GM18498 (cell line): ENCODE measurements at regions not wholly inside any gene's neighbourhood (a gene's known extent, or its start where the extent isn't known, plus 50 kb on each side); places are given as distances from the start of the nearest gene placed in this dataset.
A peak's percentile ranks its signal among the peaks of the same experiment; 100 is the strongest.
"Not testable (repeated sequence)": the region's sequence is repeated elsewhere in the genome, so short reads cannot be mapped to it uniquely, and the experiment has no call there.

ENCODE experiments used
- ATAC-seq: cut with Tn5 transposase; IDR thresholded peaks from one replicate; pipeline ENCODE4 v1.9.1; 2021; ENCODE audit warnings: mild to moderate bottlenecking, moderate library complexity; ENCODE audit not compliant: unreplicated experiment

DNA sequence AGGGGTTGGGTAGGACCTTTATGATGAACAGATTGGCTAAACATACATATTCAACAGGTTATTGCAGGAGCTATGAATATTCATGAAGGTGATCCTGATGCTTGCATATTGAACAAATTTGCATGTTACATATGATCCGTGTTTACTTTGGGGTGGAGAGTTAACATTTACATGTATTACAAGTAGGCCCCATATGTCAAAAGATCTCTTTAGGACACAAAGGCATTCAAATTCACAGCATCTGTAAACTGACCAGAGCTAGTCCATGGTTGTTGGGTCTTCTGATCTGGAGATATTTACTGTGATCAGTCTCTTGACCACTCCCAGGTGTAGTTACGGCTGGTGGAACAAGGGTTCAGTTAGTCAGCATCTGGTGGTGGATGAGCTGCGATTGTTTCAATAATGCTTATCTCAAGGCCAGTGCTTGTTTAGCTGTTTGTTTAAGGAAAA, 80.4 kb downstream of the PMAIP1 start:
- ATAC-seq: no peak

DNA sequence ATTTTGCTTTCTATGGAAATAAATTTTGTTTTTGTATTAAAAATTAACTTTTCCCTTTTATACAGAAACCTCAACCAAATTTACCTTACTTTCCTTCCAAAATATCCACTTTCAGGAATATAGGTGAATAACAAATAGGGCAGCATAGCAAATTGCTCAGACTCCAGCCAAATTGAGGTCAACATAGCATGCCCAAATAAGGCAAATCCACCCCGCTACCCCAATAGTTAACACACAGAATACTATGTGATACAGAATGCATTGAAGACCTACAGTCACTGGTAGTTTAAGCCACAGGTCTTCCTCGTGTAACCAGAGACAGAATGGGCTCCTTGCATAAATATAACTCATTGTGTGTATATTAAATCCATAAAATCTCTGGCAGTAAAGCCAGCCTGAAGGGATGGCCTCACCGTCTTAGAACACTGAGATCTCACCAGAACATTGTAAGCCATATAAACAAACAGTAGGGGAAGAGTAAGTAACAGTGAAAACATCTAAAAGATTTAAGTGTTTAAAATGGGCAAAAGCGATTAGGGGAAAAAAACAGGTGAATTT, 72.2 kb downstream of the PMAIP1 start:
- ATAC-seq: no peak

GRCh38 chr18:59971144-59971543, 71.3 kb downstream of the PMAIP1 start:
- peak; percentile 80 for ATAC-seq

DNA sequence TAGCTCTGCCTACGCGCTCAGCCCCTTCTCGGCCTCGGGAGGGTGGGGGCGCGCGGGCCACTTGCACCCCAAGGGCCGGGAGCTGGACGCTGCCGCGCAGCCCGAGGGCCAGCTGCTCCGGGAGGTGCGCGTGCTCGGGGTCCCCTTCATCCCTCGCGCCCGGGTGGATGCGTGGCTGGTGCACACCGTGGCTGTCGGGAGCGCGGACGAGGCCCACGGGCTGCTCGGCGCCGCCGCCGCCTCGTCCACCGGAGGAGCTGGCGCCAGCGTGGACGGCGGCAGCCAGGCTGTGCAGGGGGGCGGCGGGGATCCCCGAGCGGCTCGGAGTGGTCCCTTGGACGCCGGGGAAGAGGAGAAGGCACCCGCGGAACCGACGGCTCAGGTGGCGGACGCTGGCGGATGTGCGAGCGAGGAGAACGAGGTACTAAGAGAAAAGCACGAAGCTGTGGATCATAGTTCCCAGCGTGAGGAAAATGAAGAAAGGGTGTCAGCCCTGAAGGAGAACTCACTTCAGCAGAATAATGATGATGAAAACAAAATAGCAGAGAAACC, 69.8 kb downstream of the PMAIP1 start:
- not testable (repeated sequence) for ATAC-seq

GRCh38 chr18:59968583-59968982, 68.8 kb downstream of the PMAIP1 start:
- ATAC-seq: no peak

DNA sequence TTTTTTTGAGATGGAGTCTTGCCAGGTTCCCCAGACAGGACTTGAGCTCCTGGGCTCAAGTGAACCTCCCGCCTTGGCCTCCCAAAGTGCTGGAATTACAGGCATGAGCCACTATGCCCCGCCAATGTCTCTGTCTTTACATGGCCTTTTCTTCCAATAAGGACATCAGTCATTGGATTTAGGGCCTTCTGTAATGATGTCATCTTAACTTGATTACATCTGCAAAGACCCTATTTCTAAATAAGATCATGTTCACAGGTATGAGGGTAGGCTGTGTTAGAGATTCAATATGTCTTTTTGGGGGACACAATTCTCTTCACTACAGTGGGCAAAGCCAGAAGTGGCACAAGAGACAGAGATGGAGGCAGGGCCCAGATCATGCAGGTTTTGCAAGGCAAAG, 68.1 kb downstream of the PMAIP1 start:
- ATAC-seq: no peak

GRCh38 chr18:59966913-59967312, 67.1 kb downstream of the PMAIP1 start:
- no peak for ATAC-seq

GRCh38 chr18:59963229-59963628, 63.4 kb downstream of the PMAIP1 start:
- no peak for ATAC-seq

DNA sequence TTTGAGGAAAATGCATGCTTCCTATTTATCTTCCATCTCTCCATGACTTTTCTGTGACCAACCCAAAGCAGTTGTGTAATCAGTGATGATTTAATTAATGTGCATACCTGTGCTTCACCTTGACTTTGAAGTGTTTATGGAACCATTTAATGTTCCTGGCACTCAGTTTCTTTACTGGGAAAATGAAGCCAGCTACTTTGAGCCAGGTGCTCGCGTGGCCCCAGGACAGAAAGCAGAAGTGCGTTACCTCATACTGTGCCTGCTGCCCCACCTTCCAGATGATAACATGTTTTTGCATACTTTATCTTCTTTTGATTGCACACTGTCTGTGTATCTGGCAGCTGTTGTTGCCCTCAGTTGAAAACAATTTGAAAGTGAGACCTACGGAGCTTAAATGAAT, 61.3 kb downstream of the PMAIP1 start:
- peak; percentile 85 for ATAC-seq

GRCh38 chr18:59960272-59960671, 60.5 kb downstream of the PMAIP1 start:
- peak; percentile 37 for ATAC-seq

- no peak for ATAC-seq
These were observed 59.8 kb downstream of the PMAIP1 start for GRCh38 chr18:59959606-59960005.

- ATAC-seq: no peak
These were observed 59.3 kb downstream of the PMAIP1 start for GRCh38 chr18:59959073-59959472.

DNA sequence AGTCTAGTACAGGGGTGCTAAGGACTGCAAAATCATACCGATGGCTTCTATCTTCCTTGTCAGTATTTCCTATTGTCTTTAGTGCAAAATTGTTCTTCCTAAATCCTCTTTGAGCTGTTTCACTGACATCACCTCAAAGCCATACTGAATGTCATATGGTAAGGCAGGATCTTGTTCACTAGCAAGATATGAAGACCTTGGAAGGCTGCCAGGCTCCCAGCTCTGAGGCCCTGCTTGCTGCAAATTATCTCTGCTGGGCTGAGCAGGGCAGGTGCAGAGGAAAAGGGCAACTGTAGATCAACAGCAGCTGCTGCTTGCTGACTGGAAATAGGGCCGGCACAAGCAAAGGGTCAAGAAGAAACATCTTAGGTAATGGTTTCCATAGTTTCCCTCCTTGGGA, 58.2 kb downstream of the PMAIP1 start:
- peak; percentile 33 for ATAC-seq

- no peak for ATAC-seq
These were observed 55.0 kb downstream of the PMAIP1 start for GRCh38 chr18:59954755-59955156.

- no peak for ATAC-seq
These were observed 54.4 kb downstream of the PMAIP1 start for GRCh38 chr18:59954241-59954640.
